Thyroid gland (tissue), 4 donors: ENCODE measurements at regions not wholly inside any gene's neighbourhood (a gene's known extent, or its start where the extent isn't known, plus 50 kb on each side); places are given as distances from the start of the nearest gene placed in this dataset.

ENCODE experiments used
- POLR2A ChIP-seq, 2 donors: fragments of 450-650 bp; IDR thresholded peaks; one replicate each; pipeline ENCODE4 v1.6.1; 2017; ENCODE audit warnings: antibody characterized with exemption in 2 of 2, mild to moderate bottlenecking in 2 of 2, moderate library complexity in 1 of 2
- TF ChIP-seq, protein P1 (sequence below), 6 experiments: fragments of 200-600 bp in 3 of 6; fragments of 450-650 bp in 3 of 6; sonication (generic) in 3 of 6; IDR thresholded peaks; one replicate each; pipeline ENCODE4 v1.5.1; 2016 to 2019; ENCODE audit warnings: antibody characterized with exemption in 6 of 6, mild to moderate bottlenecking in 2 of 6, inconsistent platforms in 1 of 6, moderate library complexity in 1 of 6

DNA sequence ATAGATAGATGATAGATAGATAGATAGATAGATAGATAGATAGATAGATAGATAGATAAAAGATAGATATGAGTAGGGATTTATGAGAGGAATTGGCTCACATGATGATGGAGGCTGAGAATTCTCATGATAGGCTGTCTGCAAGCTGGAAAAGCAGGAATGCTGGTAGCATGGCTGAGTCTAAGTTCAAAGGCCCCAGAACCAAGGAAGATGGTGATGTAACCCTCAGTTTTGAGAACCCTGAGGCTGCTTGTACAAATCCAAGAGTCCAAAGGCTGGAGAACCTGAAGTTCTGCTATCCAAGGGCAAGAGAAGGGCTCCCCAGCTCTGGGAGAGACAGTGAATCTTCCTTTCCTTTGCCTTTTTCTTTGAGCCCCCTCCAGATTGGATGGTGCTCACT lies 210.8 kb downstream of the RFPL4B start:
- TF ChIP-seq, protein P1, sequence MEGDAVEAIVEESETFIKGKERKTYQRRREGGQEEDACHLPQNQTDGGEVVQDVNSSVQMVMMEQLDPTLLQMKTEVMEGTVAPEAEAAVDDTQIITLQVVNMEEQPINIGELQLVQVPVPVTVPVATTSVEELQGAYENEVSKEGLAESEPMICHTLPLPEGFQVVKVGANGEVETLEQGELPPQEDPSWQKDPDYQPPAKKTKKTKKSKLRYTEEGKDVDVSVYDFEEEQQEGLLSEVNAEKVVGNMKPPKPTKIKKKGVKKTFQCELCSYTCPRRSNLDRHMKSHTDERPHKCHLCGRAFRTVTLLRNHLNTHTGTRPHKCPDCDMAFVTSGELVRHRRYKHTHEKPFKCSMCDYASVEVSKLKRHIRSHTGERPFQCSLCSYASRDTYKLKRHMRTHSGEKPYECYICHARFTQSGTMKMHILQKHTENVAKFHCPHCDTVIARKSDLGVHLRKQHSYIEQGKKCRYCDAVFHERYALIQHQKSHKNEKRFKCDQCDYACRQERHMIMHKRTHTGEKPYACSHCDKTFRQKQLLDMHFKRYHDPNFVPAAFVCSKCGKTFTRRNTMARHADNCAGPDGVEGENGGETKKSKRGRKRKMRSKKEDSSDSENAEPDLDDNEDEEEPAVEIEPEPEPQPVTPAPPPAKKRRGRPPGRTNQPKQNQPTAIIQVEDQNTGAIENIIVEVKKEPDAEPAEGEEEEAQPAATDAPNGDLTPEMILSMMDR (IDR thresholded peaks at IDR 0.05), result no peak
- no peak for TF ChIP-seq POLR2A (IDR thresholded peaks at IDR 0.05)
